Stimulated activated CD4-positive, alpha-beta T cell treated with anti-CD3 and anti-CD28 coated beads, Interleukin-1b, Interleukin-23, amount 100 ng/mL, for 1 hour (primary cell): ENCODE measurements at regions not wholly inside any gene's neighbourhood (a gene's known extent, or its start where the extent isn't known, plus 50 kb on each side); places are given as distances from the start of the nearest gene placed in this dataset.

Experiments used
- DNase-seq, 2 donors: peaks; one replicate each; pipeline ENCODE4 v3.0.0-alpha.2; 2020; ENCODE audit warnings: low read depth in 2 of 2

GRCh38 chr9:88326936-88327335 is 61.3 kb upstream of the SPIN1 start:
- DNase-seq: no peak

GRCh38 chr9:88326015-88326414 is 62.2 kb upstream of the SPIN1 start:
- DNase-seq: no peak

GRCh38 chr9:88322906-88323566 is 65.2 kb upstream of the SPIN1 start:
- peak in 1 of 2 donors; percentile 12 for DNase-seq

- no peak for DNase-seq
Measured at GRCh38 chr9:88321764-88322163, 66.5 kb upstream of the SPIN1 start.

- DNase-seq: no peak
Measured at GRCh38 chr9:88320748-88321415, 67.4 kb upstream of the SPIN1 start.

GRCh38 chr9:88319936-88320747 is 68.1 kb upstream of the SPIN1 start:
- no peak for DNase-seq

GRCh38 chr9:88313364-88314220 is 74.7 kb upstream of the SPIN1 start:
- DNase-seq: peak in 1 of 2 donors; percentile 35

- no peak for DNase-seq
Measured at GRCh38 chr9:88312517-88313103, 75.6 kb upstream of the SPIN1 start.

- DNase-seq: no peak
Measured at GRCh38 chr9:88312045-88312444, 76.2 kb upstream of the SPIN1 start.

- no peak for DNase-seq
Measured at GRCh38 chr9:88310310-88310980, 77.8 kb upstream of the SPIN1 start.

GRCh38 chr9:88308831-88309560 is 79.2 kb upstream of the SPIN1 start:
- no peak for DNase-seq

- DNase-seq: no peak
Measured at GRCh38 chr9:88307136-88307535, 81.1 kb upstream of the SPIN1 start.

GRCh38 chr9:88303721-88304451 is 84.4 kb upstream of the SPIN1 start:
- DNase-seq: no peak

GRCh38 chr9:88302579-88303324 is 85.5 kb upstream of the SPIN1 start:
- DNase-seq: no peak

- no peak for DNase-seq
Measured at GRCh38 chr9:88300556-88300955, 87.7 kb upstream of the SPIN1 start.

- no peak for DNase-seq
Measured at GRCh38 chr9:88291856-88292255, 96.4 kb upstream of the SPIN1 start.

GRCh38 chr9:88291056-88291455 is 97.2 kb upstream of the SPIN1 start:
- no peak for DNase-seq

GRCh38 chr9:88289532-88289931 is 98.7 kb upstream of the SPIN1 start:
- no peak for DNase-seq

GRCh38 chr9:88287972-88288371 is 100.3 kb upstream of the SPIN1 start:
- DNase-seq: no peak
